GM18520 (cell line): ENCODE measurements at regions not wholly inside any gene's neighbourhood (a gene's known extent, or its start where the extent isn't known, plus 50 kb on each side); places are given as distances from the start of the nearest gene placed in this dataset.
"Not testable (repeated sequence)": the region's sequence is repeated elsewhere in the genome, so short reads cannot be mapped to it uniquely, and the experiment has no call there.

Experiments used
- ATAC-seq: cut with Tn5 transposase; IDR thresholded peaks from one replicate; pipeline ENCODE4 v1.9.1; 2021; ENCODE audit not compliant: unreplicated experiment

DNA sequence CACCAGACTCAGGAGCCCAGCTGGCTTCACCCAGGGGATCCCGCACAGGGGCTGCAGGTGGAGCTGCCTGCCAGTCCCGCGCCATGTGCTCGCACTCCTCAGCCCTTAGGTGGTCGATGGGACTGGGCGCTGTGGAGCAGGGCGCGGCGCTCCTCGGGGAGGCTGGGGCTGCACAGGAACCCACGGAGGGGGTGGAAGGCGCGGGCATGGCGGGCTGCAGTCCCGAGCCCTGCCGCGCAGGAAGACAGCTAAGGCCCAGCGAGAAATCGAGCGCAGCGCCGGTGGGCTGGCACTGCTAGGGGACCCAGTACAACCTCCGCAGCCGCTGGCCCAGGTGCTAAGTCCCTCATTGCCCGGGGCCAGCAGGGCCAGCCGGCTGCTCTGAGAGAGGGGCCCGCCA is 202.9 kb downstream of the SPANXN4 start:
- not testable (repeated sequence) for ATAC-seq

DNA sequence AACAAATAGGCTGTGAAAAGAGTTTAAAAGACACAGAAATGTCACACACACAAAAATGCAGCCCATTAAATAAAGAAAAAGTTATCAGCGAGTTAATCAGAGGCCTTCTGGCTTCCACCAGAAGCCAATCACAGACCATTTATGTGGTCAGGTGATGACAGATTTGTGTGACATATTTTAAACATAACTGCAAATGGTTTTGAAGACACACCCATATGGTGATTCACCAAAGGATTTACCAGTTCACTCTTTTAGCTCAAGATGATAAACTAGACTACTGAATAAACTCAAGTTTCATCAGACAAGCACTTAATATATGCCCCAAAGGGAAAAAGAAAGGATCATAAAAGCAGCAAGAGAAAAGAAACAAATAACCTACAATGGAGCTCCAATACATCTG is 181.2 kb downstream of the SPANXN4 start:
- ATAC-seq, result no peak

DNA sequence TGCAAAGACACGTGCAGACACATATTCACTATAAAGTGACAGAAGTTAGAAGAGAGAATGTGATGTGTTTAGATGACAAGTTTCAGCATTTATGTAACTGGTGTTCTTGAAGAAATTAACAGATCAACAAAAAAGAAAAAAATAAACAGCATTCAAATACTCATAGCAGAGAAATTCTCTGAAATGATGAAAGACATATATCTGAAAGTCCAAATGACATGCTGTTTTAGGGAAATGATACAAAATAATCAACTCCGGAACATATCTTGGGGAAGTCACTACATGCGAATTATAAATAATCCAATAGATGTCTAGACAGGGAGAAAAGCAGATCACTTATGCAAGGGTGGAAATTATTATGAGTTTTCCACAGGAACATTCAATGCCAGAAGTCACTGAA is 146.0 kb downstream of the SPANXN4 start:
- no peak for ATAC-seq

DNA sequence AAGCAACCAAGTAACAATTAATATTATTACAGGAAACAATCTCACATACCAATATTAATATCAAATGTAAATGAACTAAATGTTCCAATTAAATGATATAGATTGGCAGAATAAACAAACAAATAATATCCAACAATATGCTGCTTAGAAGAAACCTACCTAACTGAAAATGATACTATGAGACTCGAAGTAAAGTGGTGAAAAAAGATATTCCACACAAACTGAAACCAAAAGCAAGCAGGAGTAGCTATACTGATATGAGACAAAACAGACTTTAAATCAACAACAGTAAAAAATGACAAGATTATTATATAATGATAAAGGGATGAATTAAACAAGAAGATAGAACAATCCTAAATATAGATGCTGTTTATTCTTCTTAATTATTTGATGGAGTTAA is 140.1 kb downstream of the SPANXN4 start:
- ATAC-seq, result peak; percentile 87

DNA sequence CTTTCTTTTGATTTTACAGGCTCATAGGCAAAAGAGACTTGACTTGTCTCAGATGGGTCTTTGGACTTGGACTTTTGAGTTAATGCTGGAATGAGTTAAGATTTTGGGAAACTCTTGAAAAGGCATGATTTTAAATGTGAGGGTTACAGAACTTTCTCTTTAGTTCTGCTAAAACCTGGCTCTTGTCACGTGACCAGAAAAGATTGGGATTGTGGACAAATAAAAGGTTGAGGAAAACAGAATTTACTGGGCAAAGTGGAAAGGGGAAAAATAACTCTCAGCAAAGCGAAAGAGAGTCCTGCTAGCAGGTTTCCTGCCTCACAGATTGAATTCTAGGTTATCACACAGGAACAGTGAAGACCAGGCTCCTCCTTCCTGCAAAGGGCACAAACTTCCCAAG is 114.0 kb downstream of the SPANXN4 start:
- no peak for ATAC-seq

DNA sequence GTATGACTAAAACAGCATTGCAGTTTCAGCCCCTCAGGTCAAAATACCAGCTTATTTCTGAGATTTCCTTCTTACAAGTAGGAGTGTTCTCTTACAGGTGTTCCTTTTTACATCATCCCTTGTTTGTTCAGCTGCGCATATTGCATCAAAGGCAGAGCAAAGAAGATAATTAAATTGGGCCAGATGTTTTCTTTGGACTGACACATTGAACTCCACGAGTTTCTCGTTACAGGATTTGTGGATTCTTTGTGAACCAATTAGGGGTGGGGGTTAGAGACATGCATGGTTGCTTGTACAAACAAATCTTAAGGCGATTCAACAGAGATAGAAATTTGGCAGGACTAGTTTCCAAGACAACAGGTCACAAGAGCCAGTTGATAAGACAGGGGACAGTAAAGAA is 95.7 kb downstream of the SPANXN4 start:
- ATAC-seq, result no peak

DNA sequence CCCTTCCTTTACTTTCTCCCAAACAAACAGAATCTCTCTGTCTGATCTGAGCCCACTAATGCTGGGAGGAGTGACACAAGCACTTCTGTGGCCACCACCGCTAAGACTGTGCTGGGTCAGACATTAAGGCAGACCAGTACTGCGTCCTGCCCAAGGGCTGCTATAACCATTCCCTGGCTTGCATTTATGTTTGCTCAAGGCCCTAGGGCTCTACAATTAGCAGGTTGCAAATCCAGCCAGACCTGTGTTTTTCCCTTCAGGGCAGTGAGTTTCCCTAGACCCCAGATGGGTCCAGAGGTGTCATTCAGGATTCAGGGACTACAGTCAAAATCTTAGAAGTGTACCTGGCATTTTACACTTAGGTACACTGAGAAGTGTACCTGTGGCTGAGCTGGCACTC is 89.7 kb downstream of the SPANXN4 start:
- ATAC-seq, result no peak

DNA sequence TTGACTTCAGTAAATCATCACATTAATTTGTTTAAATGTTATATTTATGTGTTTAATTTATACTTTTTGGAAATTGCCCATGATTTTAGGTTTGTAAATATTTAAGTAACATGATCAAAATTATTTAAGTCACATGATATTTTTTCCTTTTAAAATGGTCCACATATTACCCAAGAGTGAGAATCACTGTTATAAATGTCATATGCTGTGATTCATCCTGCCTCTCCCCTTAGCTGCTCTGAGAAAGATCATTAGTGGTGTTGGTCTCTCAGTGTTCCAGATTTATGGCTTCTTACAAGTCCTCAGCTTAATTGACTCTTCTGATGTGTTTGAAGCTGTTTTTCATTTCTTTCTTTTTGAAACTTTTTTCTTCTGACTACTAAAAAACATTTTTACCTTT is 70.1 kb downstream of the SPANXN4 start:
- no peak for ATAC-seq

DNA sequence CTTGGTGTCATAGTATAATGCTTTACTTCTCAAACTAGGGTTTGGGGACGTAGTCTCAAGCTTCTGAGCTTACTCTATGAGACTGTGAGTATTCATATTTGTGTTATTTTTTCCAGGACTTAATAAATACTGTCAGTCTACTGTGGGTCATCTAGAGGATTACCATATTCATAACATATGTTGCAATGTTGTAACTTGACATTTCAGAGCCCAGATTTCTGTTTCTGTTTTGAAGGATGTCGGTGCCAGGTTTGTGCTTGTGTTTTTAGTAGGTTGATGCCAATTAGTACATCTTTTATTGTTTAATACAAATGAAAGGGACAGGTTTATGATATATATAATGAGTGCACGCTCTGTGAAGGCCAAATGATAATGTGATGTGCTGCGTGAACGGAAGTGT is 69.6 kb downstream of the SPANXN4 start:
- ATAC-seq, result no peak

DNA sequence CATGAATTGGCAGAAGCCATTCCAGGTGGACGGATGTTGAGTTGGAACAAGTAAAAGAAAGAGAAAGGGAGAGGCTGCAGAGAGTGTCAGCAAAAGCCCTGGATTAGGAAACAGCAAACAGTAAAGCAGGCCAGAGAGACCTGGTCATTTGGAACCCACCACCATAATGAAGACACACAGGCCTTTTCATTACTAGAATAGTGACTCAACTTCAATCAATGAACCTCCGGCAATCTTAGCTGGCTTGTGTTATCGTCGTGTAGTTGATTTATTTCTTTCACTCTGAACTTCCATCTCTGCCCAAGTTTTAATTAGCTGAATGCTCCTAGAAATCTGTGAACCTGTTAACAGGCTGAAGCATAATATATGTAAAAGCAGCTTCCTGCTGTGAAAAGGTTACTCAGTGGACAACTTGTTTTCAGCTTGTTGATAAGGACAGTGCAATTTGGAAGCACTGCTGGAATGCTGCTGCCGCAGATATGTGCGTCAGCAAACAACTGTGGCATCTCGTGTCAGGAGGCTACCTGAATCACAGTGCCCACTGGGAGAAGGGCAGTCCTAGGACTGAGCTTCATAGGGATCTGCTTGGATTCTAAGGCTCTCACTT is 68.8 kb downstream of the SPANXN4 start:
- ATAC-seq, result no peak
